ENCODE measurements at regions not wholly inside any gene's neighbourhood (a gene's known extent, or its start where the extent isn't known, plus 50 kb on each side); places are given as distances from the start of the nearest gene placed in this dataset.

- TF ChIP-seq, protein P1, sequence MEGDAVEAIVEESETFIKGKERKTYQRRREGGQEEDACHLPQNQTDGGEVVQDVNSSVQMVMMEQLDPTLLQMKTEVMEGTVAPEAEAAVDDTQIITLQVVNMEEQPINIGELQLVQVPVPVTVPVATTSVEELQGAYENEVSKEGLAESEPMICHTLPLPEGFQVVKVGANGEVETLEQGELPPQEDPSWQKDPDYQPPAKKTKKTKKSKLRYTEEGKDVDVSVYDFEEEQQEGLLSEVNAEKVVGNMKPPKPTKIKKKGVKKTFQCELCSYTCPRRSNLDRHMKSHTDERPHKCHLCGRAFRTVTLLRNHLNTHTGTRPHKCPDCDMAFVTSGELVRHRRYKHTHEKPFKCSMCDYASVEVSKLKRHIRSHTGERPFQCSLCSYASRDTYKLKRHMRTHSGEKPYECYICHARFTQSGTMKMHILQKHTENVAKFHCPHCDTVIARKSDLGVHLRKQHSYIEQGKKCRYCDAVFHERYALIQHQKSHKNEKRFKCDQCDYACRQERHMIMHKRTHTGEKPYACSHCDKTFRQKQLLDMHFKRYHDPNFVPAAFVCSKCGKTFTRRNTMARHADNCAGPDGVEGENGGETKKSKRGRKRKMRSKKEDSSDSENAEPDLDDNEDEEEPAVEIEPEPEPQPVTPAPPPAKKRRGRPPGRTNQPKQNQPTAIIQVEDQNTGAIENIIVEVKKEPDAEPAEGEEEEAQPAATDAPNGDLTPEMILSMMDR (optimal IDR thresholded peaks at IDR 0.05 in 1 of 3, IDR thresholded peaks at IDR 0.05 in 1 of 3, conservative IDR thresholded peaks at IDR 0.05 in 1 of 3; ENCODE audit: extremely low read depth in 1 of 3, insufficient read depth in 2 of 3, low read length in 3 of 3) = no peak
- TF ChIP-seq EZH2 (IDR thresholded peaks at IDR 0.05; ENCODE audit: low read length) = no peak
Observed at GRCh38 chr6:5828296-5828695, 178.4 kb downstream of the NRN1 start.

Data from keratinocyte (primary cell).